Fibroblast of upper back skin (primary cell): ENCODE measurements at regions not wholly inside any gene's neighbourhood (a gene's known extent, or its start where the extent isn't known, plus 50 kb on each side); places are given as distances from the start of the nearest gene placed in this dataset.
A peak's percentile ranks its signal among the peaks of the same experiment; 100 is the strongest.

Source experiments
- DNase-seq: peaks from one replicate; pipeline ENCODE4 v3.0.0-alpha.2; 2013

DNA sequence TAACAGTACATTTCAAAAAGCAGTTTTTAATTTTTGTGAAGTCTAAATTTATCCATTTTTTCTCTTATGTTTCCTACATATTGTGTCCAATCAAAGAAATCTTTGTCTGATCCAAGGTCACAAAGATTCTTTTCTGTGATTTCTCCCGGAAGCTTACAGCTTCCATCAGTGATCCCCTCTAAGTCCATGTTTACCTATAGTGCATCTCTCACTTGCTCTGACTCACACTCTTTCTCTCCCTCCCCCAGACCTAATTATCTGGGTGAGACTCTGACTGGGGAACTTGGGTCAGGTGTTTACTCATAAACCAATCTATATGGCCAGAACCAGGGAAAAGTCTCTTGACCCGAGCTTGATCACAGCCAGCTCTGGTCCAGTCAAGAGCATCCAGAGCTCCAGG, 224.4 kb downstream of the SPTSSA start:
- DNase-seq: no peak

DNA sequence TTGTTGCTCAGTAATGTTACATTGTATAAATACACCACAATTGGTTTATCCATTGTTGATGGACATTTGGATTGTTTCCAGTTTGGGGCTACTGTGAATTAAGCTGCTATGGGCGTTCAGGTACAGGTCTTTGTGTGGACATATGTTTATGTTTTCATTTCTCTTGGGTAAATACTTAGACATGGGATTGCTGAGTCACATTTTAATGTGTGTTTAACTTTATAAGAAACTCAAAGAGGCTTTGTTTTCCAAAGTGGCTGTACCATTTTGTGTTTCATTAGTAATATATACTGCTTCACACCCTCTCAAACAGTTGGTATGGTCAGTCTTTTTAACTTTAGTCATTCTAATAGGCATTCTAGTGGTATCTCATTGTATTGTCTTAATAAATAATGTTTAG, 225.0 kb downstream of the SPTSSA start:
- DNase-seq: no peak

DNA sequence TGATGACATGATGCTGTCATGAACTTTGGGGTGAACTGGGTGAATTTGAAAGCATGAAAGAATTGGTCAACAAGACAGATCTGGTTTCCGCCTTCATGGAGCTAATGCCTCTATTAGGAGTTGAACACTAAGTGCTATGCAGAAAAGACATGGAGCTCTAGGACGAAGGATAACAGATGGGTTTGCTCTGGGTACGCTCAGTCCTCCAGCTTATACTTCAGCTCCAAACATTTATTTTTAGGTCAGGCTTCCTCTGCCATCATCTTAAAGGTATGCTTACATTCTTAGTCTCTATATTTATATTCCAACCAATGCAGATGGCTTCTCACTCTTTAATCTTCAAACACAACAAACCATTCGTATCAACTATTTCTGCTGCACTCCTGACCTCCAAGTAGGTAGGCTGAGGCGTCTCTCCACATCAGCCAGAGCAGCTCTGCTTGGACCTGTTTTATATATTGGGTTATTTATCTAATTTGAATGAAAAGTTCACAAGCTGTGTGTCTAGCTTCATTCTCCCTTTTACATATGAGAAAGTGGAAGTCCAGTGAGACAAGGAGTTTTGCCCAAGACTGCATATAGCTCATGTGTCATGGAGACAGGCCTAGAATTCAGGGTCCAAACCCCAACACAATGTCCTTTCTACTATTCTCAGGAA, 226.3 kb downstream of the SPTSSA start:
- DNase-seq: no peak

DNA sequence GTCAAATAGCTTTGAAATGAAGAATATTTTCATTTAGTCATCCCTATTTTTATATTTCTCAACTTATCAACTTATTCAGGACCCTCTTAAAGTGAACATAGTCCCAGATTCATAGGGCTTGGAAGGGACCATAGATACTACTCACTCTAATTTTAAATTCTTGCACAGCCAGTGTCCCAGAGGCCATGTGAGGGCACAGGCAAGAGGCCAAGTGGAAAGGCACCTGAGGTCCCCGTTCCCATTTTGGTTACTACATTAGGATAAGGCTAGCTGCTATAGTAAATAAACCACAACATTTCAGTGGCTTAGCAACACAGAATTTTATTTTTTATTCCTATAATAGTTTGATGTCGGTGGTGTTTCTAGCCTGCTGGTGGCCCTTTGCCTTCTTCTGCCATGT, 227.8 kb downstream of the SPTSSA start:
- DNase-seq: no peak

DNA sequence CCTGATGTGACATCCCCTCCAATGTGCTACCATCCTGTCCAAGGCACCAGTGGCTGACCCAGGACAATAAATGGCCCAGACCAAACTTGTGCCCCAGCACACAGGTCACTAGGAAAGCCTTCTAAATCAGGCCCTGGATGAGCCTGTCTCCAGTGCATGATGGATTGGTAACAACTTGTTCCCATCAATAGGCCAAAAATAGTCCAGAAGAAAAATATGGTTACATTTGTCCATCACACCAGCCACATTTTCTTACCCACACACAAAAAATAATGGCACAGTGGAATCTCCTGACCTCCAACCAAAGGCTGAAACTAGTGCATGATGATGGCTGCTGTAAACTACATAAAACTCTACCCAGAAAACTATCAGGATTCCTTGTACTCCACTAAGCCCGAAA, 228.4 kb downstream of the SPTSSA start:
- no peak for DNase-seq

DNA sequence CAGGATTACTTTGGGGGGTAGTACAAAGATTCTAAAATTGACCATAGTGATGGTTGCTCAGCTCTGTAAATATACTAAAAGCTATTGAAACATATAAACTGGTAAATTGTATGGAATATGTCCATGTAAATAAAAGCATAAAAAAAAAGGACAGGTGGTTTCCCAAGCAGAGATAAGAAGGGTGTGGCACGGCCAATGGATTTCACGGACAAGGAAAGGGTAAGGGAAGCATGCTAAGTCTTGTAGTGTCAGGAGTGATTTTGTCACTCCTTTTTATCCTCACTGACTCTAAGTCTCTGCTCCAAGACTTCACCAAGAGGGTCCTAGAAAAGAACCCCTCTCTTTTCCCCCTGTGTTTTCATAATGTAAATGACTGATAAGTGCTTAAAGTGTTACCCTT, 229.2 kb downstream of the SPTSSA start:
- no peak for DNase-seq

DNA sequence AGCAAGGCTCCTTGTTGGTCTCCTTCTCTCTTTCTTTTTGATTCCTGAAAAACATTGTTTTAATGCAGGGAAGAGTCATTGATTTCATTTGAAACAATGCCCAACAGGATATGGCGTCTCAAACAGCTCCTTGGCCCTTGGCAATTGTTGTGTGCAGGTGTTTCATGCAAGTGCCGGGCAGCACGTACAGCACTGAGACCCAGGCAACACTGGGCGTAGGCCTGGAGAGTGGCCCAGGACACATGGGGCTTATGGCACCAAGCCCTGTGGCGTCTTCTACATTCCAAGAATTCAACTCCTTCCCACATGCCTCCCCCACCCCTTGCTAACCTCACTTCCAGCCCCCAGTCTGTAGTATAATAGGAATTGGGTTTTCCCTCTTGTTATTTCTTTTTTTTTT, 230.4 kb downstream of the SPTSSA start:
- DNase-seq: peak; percentile 44

DNA sequence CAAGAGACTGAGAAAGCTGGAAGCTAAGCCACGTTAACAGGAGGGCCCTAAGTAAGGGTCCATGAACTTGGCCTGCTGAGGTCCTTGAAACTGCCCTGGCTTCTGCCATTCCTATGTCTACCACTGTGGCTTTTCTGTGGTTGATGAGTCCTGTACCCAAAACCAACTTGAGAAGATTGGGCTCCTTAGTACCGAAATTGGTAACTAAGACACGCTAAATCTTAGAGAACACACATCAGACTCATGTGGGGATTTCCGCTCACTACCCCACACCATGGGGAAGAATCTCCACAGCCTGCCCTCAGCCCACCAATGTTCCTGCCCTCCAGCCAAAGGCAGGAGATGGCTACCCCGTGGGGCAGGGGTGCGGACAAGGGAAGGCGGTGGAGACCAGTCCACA, 232.9 kb downstream of the SPTSSA start:
- no peak for DNase-seq

DNA sequence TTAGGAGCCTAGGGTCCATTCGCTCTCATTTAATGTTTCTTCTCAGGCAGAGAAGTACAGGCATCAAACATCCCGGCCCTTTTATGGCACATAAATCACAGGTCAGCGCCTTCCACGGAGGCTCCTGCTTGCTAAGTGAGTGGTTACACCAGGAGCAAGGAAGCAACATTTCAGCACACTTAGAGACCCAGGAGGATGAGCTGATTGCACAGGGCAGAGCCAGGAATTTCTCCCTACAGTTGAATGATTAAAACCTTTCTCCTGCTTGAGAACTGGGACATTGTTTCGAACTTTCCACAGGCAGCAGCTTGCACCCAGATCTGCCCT, 233.4 kb downstream of the SPTSSA start:
- DNase-seq: no peak

DNA sequence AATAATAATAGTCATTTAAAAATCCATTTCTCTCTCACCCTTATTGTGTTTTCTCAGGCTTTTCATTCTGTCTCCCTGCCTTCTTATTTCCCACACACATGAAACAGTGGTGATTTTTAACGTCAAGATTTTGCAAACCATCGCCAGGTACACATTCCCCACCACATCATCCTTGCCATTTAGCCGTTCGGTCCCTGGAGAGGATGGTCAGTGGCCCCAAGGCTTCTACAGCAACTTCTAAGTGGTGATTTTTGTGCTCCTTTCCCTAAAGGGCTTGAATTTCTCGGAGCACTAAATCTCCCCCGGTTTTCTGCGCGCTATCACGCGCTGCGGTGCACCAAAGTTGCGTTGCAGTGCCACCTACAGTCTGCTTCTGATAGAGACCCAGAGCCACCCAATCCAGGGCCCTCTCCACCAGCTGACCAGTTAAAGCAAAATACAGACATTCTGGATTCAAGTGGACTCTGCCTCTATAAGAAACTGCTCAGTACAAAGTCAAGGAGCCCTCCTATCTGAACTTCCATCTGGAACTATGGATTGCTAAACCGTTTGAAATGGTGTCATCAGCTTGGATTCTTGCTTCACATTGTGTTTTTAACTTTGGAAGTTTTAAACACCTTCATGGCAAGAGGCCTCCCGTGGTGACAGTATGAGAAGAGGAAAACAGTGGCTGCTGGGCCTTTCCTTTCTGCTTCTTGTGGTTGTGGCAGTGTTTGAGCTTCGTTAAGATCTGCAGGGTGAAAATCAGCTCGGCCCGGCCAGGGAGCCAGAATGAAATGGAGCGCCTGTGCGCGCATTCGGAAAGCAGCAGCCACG, 234.0 kb downstream of the SPTSSA start:
- peak; percentile 43 for DNase-seq

DNA sequence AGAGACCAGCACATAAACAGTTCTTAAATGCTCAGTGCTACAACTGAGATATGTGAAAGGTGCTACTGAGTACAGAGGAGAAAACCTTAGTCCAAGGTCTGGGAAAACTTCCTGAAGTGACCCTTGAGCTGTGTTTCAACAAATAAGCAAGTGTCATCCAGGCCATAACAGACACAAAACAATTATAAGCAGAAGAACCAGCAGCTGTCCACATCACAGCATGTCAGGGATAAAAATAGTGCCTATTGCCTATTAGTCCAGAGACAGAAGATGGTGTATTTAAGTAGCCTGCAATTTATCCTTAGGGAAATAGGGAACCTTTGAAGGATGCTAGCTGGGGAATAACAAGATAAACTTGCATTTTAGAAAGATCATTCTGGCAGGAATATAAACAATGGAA, 237.8 kb downstream of the SPTSSA start:
- no peak for DNase-seq

DNA sequence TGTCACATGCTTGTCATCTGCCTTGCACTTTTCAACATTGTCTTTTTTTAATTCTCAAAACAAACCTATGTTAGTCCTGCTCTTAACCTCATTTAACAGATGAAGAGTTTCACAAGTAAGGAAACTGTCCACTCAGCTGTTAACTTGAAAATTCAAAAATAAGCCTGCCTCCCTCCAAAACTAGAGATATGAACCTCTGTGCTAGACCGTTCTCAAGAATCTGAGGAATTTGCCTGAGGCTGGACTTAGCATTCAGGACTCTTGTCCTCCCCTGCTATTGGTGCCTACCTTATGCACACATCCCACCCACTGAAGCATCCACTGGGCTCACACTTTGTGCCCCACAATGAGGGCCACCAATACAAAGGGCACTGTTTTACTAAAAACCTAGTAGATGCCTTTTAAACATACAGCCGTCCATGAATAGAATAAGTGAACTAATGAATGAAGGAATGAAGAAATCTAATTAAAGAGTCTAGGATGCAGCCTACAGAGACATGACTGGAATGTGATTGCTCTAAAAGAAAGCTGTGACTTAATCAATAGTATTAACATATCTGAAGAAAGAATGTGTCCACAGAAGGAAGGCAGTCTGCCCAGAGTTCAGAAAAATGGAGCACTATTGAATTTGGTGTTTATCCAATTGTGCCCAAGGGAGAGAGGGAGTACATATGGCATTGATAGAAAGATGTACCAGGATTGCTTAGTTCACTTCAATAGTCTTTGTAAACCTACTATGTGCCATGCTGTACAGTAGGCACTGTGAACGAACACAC, 238.5 kb downstream of the SPTSSA start:
- no peak for DNase-seq

DNA sequence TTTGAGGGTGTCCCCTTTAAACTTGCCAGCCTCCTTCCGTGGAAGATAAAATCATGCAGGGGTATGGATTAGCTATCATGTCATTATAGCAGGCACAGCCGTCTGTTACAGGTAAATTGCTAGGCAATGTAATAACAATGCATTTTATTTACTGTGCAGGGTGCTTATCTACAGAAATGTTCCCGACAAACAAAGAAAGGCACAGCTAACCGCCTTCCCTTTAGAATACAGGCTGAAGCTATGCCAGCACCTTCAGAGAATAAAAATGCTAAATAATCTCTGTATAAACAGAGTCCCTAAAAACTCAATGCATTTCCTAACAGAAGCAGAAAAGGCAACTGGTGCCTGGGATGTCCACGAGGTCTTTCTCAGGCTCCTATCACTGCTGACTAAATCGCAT, 239.2 kb downstream of the SPTSSA start:
- no peak for DNase-seq

DNA sequence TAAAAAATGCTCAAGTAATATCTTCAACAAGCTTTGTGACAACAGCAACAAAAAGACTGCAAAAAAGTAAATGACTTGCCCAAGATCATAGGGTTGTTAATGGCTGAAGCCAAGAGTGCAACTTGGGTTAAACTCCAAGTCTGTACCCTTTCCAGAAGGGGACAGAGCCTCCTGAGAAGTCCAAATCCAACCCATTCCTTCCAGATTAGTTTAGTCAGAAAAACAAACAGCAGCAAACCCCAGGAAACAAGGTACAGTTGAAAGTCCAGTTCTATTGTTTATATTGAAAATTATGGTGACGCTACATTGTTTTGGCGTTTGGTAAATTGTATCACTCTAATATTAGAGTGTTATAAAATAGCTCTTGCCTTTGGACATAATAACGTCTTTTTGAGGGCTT, 239.9 kb downstream of the SPTSSA start:
- DNase-seq: no peak

DNA sequence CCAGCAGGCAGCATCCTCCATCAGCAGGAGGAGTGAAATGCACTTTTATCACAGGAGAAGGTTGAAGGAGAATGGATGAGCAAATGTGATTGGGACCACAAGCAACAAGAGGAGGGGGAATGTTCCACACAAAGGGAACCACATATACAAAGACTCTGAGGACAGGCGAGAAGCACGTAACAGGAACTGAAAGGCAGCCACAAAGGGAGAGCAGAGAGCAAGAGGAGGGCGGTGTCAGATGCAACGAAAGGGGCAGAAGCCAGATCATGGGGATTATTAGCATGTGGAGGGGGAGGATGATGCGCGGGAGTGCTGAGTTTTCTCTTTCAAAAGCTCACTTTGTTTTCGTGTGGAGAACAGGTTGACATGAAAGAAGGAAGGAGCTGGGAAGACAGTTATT, 241.1 kb downstream of the SPTSSA start:
- no peak for DNase-seq

DNA sequence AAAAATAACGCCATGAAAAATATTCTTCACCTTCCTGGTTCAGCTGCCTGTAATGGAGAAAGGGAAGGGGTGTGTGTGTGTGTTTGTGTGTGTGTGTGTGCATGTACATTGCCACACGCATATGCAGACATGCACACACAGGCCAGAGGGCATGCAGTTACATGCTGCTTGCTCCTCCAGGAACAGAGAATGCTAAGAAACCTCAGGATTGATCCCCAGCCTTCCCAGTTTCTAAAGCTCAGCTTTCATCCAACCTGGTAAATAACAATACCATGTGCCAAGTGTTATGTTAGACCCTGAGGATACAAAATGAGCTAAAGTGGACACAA, 241.7 kb downstream of the SPTSSA start:
- DNase-seq: no peak

DNA sequence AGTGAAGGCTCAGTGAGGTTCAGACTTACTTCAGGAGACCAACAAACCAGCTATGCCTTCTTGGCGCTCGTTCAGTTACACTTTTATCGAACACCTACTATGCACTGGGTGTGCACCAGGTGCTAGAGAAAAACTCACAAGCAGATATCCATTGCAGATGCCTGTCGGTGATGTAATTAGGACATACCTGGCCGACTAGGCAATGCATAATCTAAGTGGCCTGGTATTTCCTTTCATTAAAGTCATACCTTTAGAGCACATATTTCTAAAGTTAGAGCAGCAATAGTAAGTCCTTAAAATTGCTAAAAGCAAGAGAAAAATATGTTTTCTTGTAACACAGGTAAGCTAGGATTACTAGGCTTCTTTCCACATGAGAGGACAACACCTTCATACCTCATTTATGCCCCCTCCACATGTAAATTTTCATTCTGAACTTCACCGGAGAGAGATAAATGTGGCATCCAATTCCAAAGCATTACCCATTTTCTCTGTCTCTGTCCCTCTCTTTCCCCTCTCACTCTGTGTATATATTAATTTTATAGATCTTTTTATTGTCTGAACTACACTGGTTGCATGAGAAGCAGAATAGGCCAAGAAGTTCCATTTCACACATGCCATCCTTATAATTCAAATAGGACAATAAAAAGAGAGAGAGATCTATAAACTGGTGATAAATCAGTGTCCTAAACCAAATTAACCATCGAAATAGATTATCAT, 242.2 kb downstream of the SPTSSA start:
- DNase-seq: no peak

DNA sequence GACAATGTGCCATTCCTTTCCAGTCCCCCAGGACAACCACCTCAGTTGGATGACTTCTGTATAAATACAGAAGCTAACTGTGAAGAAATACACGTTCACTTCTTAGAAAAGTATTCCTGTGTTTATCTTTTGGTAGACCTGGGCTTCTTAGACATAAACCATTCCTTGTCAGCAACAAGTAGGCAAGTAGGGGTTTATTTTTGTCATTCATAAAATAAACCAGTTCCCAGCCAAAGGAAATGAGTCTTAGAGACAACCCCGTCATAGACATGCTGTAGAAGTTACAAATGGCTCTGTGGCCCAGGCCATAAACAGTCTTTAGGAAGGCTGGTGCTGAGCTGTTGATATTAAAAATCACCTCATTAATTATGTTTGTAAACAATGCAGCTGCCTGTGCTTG, 243.2 kb downstream of the SPTSSA start:
- DNase-seq: no peak

DNA sequence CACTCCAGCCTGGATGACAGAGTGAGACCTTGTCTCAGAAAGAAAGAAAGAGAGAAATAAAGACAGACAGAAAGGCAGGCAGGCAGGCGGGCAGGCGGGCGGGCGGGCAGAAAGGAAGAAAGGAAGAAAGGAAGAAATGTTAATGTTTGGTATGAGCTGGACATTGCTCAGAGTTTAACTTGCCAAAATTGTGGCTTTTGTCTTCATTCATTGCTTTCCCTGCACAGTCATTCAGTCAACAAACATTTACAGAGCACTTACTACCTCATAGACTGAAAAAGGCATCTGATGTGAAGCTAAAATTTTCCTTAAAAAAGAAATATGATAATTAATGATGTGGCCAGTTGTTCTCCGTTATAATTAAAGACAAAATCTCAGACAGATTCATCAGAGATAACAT, 247.1 kb downstream of the SPTSSA start:
- no peak for DNase-seq

DNA sequence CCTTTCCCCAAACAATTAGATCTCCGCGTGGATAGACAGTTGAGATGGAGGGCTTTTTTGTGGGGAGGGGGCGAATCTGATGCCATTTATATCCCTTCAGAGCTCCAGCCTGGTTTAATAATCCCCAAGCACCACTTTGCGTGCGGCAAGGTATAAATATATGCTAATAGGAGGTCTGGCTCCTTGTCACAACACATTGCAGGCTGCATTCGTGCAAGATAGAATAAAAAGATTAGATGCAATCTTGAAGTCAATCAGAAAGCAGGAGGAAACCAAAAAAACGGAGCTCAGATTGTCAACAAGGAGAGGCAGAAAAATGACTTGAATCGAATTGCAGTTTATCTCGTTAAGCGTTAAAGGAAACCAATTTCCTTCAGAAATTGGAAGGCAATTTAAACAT, 248.7 kb downstream of the SPTSSA start:
- no peak for DNase-seq

DNA sequence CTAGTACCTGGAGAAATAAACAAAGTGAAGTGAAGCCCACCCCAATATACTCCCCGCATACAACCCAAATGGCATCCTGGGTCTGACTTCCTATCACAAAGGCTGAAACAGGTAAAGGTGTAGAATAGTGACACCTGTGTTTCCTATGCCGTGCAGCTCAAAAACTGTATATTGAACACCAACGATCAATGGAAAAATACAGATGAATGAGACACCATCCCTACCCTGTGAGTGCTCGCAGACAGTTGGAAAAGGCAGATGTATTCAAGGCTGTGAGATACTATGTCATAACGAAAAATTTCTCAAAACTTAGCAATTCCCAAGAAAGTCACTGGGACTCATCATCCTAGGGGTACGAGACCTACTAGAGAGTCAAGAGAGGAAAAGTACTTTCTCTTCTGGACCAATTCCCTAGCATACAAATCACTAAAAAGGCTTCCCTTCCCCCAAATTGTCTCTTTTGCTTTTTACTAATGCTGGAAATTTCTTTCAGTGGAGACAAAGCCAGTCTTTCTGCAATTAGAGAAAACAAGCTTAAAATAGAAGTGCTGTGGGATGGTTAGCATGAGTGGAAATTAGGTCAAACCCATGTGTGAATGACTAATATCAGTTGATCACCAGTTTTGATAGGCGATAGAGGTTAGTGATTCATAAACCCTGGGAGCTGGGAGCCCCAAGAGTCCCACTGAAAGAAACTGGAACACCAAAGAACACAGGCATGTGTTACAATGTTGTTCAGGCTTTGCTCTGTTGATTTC, 249.7 kb downstream of the SPTSSA start:
- no peak for DNase-seq

DNA sequence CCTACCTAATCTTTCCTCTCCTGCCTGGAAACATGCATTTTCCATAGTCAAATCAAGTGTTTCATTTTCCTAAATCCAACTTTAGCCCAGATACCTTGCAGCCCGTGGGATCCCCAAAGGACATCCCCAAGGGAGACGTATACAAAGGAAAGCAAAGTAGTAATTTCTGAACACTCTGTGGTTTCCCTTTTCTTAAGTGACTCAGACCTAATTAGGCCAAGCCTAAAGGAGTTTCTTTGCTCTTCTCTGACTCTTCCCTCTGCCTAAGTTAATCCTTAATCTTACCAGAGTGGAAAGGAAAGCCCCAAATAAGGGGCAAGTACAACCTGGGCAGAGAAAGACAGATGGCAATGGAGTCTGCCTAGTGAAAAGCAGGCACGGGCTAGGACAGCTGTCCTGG, 250.3 kb downstream of the SPTSSA start:
- DNase-seq: no peak

DNA sequence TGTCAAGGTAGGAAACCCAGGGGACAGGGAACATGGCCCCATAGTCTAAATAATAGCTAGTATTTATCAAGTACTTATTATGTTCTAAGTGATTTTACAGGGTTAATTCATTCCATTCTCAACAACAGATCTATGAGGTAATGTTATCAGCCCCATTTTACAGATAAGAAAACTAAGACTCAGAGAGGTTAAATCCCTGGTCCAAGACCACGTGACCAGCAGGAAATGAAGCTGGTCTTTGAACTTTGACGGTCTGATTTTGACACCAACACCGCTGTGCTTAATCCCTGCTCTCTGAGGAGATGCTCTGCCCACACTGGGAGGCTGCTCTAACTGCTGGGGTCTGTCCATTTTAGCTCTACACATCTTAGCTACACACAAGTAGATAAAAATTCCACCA, 253.5 kb downstream of the SPTSSA start:
- no peak for DNase-seq
